ENCODE measurements at regions not wholly inside any gene's neighbourhood (a gene's known extent, or its start where the extent isn't known, plus 50 kb on each side); places are given as distances from the start of the nearest gene placed in this dataset.
A peak's percentile ranks its signal among the peaks of the same experiment; 100 is the strongest.

- TF ChIP-seq HNF1A (IDR thresholded peaks at IDR 0.05; ENCODE audit: low read depth) (peak; percentile 98), HNF1A (CRISPR knock-in tag; IDR thresholded peaks at IDR 0.05; ENCODE audit: borderline replicate concordance) (peak; percentile 98), ARNTL (CRISPR knock-in tag; IDR thresholded peaks at IDR 0.05) (0 out of 2 replicates have a peak, but pooled peaks have one; percentile 37), MAX (IDR thresholded peaks at IDR 0.05) (peak; percentile 62), RFXAP (CRISPR knock-in tag; IDR thresholded peaks at IDR 0.05; ENCODE audit: borderline replicate concordance) (no peak), RBAK (CRISPR knock-in tag; IDR thresholded peaks at IDR 0.05) (no peak), PRDM10 (CRISPR knock-in tag; IDR thresholded peaks at IDR 0.05; ENCODE audit: low read depth) (no peak), SOX6 (IDR thresholded peaks at IDR 0.05) (no peak), SOX6 (CRISPR knock-in tag; IDR thresholded peaks at IDR 0.05) (peak; percentile 90), MAFG (CRISPR knock-in tag; IDR thresholded peaks at IDR 0.05) (no peak), ZNF691 (CRISPR knock-in tag; IDR thresholded peaks at IDR 0.05; ENCODE audit: borderline replicate concordance, low read depth) (no peak), MEIS1 (CRISPR knock-in tag; IDR thresholded peaks at IDR 0.05; ENCODE audit: borderline replicate concordance) (0 out of 2 replicates have a peak, but pooled peaks have one; percentile 37), ESRRA (CRISPR knock-in tag; IDR thresholded peaks at IDR 0.05; ENCODE audit: low read depth) (peak; percentile 49; the same call in 1 of the 2 replicates), DPF2 (CRISPR knock-in tag; IDR thresholded peaks at IDR 0.05; ENCODE audit: borderline replicate concordance, low read depth) (peak; percentile 45; the same call in 1 of the 2 replicates), ATF7-NPFF (CRISPR knock-in tag; IDR thresholded peaks at IDR 0.05; ENCODE audit: low read depth) (no peak), ZNF720 (CRISPR knock-in tag; IDR thresholded peaks at IDR 0.05) (no peak), HNRNPL (IDR thresholded peaks at IDR 0.05; ENCODE audit: low read depth, low read length) (no peak), KDM1A (CRISPR knock-in tag; IDR thresholded peaks at IDR 0.05) (peak; percentile 98), JUND (CRISPR knock-in tag; IDR thresholded peaks at IDR 0.05) (no peak), ZNF3 (CRISPR knock-in tag; IDR thresholded peaks at IDR 0.05) (peak; percentile 61; the same call in 1 of the 2 replicates), ZNF136 (CRISPR knock-in tag; IDR thresholded peaks at IDR 0.05; ENCODE audit: low read depth) (no peak), FLYWCH1 (CRISPR knock-in tag; IDR thresholded peaks at IDR 0.05) (no peak), ZNF234 (CRISPR knock-in tag; conservative IDR thresholded peaks at IDR 0.05) (no peak)
Measured at GRCh38 chr13:72545030-72545719, 182.3 kb downstream of the MZT1 start (continued).
